GM23248 (cell line): ENCODE measurements at regions not wholly inside any gene's neighbourhood (a gene's known extent, or its start where the extent isn't known, plus 50 kb on each side); places are given as distances from the start of the nearest gene placed in this dataset.
A peak's percentile ranks its signal among the peaks of the same experiment; 100 is the strongest.

ENCODE experiments used
- DNase-seq: peaks from one replicate; pipeline ENCODE4 v3.0.0-alpha.2; 2015
- H2AFZ ChIP-seq: fragments of 200-600 bp; sonication (generic); 2 replicates; pipeline ENCODE4 v1.6.1; 2016; ENCODE audit warnings: antibody characterized with exemption
- H3F3A ChIP-seq: fragments of 200-600 bp; sonication (generic); 2 replicates; pipeline ENCODE4 v1.6.1; 2016; ENCODE audit warnings: mild to moderate bottlenecking, antibody characterized with exemption, mixed run types; ENCODE audit not compliant: insufficient read depth
- H3K27ac ChIP-seq: fragments of 200-600 bp; sonication (generic); 2 replicates; pipeline ENCODE4 v1.5.1; 2016; ENCODE audit warnings: mild to moderate bottlenecking
- H3K27me3 ChIP-seq: fragments of 200-600 bp; sonication (generic); replicated peaks from 2 replicates; pipeline ENCODE4 v1.6.1; 2016; ENCODE audit warnings: mild to moderate bottlenecking; ENCODE audit not compliant: insufficient read depth
- H3K36me3 ChIP-seq: fragments of 200-600 bp; sonication (generic); 2 replicates; pipeline ENCODE4 v1.6.1; 2016; ENCODE audit warnings: low read depth, mild to moderate bottlenecking
- H3K4me1 ChIP-seq: fragments of 200-600 bp; sonication (generic); 2 replicates; pipeline ENCODE4 v1.6.1; 2016; ENCODE audit warnings: mild to moderate bottlenecking; ENCODE audit not compliant: insufficient read depth
- H3K4me2 ChIP-seq: fragments of 200-600 bp; sonication (generic); one replicate; pipeline ENCODE4 v1.6.1; 2016; ENCODE audit warnings: mild to moderate bottlenecking; ENCODE audit not compliant: unreplicated experiment
- H3K4me3 ChIP-seq: fragments of 200-600 bp; sonication (generic); 2 replicates; pipeline ENCODE4 v1.5.1; 2016; ENCODE audit warnings: mild to moderate bottlenecking
- H3K79me2 ChIP-seq: fragments of 200-600 bp; sonication (generic); 2 replicates; pipeline ENCODE4 v1.6.1; 2016; ENCODE audit warnings: mild to moderate bottlenecking; ENCODE audit not compliant: insufficient read depth
- H3K9ac ChIP-seq: fragments of 200-600 bp; sonication (generic); 2 replicates; pipeline ENCODE4 v1.6.1; 2016; ENCODE audit warnings: mild to moderate bottlenecking
- H3K9me2 ChIP-seq: fragments of 200-600 bp; sonication (generic); 2 replicates; pipeline ENCODE4 v1.6.1; 2016; ENCODE audit warnings: mixed run types, mild to moderate bottlenecking, moderate library complexity; ENCODE audit not compliant: insufficient read depth
- H3K9me3 ChIP-seq: fragments of 200-600 bp; sonication (generic); one replicate; pipeline ENCODE4 v1.6.1; 2017; ENCODE audit warnings: low read depth
- H4K20me1 ChIP-seq: fragments of 200-600 bp; sonication (generic); 2 replicates; pipeline ENCODE4 v1.6.0; 2016; ENCODE audit not compliant: insufficient read depth
- EZH2 ChIP-seq: fragments of 200-600 bp; sonication (generic); IDR thresholded peaks from 2 replicates; pipeline ENCODE4 v1.6.1; 2018; ENCODE audit warnings: antibody characterized with exemption, mild to moderate bottlenecking; ENCODE audit not compliant: insufficient read depth, poor library complexity, severe bottlenecking
- EZH2phosphoT487 ChIP-seq: fragments of 200-600 bp; sonication (generic); IDR thresholded peaks from 2 replicates; pipeline ENCODE4 v1.6.1; 2018; ENCODE audit warnings: antibody characterized with exemption, moderate library complexity, mild to moderate bottlenecking, low read depth; ENCODE audit not compliant: insufficient read depth
- WGBS, 2 experiments: methylation state at CpG; one replicate each; pipeline ENCODE4 v1.1.6; 2015 to 2017; ENCODE audit warnings: low lambda C conversion rate in 2 of 2, low coverage in 1 of 2; ENCODE audit errors: missing lambda C conversion rate in 2 of 2; 5-methylcytosine and 5-hydroxymethylcytosine counted together
- in situ Hi-C: fragments of 300-500 bp; cut with MboI; formaldehyde crosslinking; loops from 2 replicates; pipeline ENCODE4 v1.15.0; 2020

DNA sequence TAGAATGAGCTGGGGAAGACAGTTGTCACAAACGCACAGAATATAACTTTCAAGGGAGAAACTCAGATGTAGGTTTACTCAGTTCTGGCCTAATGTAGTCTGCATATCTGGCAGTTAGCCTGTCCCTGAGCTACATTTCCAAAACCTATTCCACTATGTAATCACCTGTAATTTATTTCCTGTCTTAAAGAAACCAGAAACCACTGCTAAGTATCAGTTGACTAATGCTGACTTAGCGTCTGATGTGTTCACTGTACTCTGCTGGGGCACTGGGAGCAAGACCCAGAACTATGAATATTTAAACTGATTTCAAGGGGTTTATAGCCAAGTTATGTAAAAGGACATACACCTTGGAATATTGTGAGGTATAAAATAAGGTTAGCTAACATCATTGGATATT is 1995.2 kb upstream of the PIK3C3 start:
- no peaks in the 10 kb centered on the region for H3K27me3 ChIP-seq
- H3K4me3 ChIP-seq, result no peak overlapping the region
- peaks cover 13% of the 10 kb centered on the region for H3F3A ChIP-seq
- no peak overlapping the region for H3K27ac ChIP-seq
- H3K9me2 ChIP-seq, result no peaks in the 10 kb centered on the region
- no peaks in the 10 kb centered on the region for H3K9me3 ChIP-seq
- 52 to 53% methylated on average over 2 of the region's 2 CpGs for WGBS, 2 experiments
- DNase-seq, result peak; percentile 30
- no peak overlapping the region for H2AFZ ChIP-seq
- no peaks in the 10 kb centered on the region for H3K36me3 ChIP-seq
- no peaks in the 10 kb centered on the region for H4K20me1 ChIP-seq
- no peak for TF ChIP-seq EZH2phosphoT487
- TF ChIP-seq EZH2, result no peak
- no peak overlapping the region for H3K4me2 ChIP-seq
- in situ Hi-C loops, result no loop called here
- H3K79me2 ChIP-seq, result no peaks in the 10 kb centered on the region
- H3K9ac ChIP-seq, result no peak overlapping the region
- H3K4me1 ChIP-seq, result peaks cover 25% of the 10 kb centered on the region

DNA sequence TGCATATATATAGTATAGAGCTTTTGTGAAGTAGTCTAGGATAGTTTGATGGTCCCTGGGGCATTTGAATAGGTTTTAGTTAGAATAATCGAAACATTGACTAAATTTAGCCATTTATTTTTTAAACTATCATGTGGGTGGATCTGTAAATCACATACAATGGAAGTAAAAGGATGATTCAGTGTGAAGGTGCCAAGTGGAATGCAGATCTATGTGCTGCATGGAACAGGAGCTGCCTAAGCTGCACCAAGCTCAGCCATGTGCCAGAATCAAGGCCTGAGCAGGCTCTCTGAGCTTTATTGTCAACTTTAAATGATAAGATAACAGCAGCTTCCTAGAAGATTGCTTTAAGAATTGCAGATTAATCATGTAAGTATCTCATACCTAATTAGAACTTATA is 1996.2 kb upstream of the PIK3C3 start:
- WGBS, 2 experiments, result 36 to 38% methylated on average over 1 of the region's 1 CpG
- in situ Hi-C loops, result no loop called here
- no peak overlapping the region for H3K27ac ChIP-seq

DNA sequence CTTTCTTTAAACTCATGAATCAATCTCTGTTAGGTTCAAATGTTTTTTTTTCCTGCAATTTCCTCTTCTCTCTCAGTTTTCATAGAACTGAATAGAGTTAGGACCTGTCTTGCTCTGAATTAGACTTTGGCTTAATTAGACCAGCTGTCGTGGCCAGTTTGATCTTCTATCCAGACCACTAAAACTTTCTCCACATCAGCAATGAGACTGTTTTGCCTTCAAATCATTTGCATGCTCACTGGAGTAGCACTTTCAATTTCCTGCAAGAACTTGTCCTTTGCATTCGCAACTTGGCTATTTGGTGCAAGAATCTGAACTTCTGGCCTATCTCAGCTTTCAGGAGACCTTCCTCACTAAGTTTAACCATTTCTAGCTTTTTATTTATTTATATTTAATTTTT is 2002.2 kb upstream of the PIK3C3 start:
- H3K4me3 ChIP-seq, result no peak overlapping the region
- no peaks in the 10 kb centered on the region for H3K27me3 ChIP-seq
- no peak overlapping the region for H2AFZ ChIP-seq
- no peaks in the 10 kb centered on the region for H3K9me3 ChIP-seq
- H3K9me2 ChIP-seq, result no peaks in the 10 kb centered on the region
- H3F3A ChIP-seq, result peaks cover 23% of the 10 kb centered on the region
- no peak overlapping the region for H3K27ac ChIP-seq
- WGBS, 2 experiments, result 93 to 96% methylated on average over 2 of the region's 2 CpGs
- H3K36me3 ChIP-seq, result no peaks in the 10 kb centered on the region
- no peaks in the 10 kb centered on the region for H4K20me1 ChIP-seq
- no peak overlapping the region for H3K4me2 ChIP-seq
- H3K4me1 ChIP-seq, result peaks cover 22% of the 10 kb centered on the region
- in situ Hi-C loops, result no loop called here
- no peaks in the 10 kb centered on the region for H3K79me2 ChIP-seq
- DNase-seq, result no peak
- no peak overlapping the region for H3K9ac ChIP-seq
- TF ChIP-seq EZH2phosphoT487 (no peak), EZH2 (no peak)

More for the DNA sequence above, 1996.2 kb upstream of the PIK3C3 start:
- Histone ChIP-seq H2AFZ (no peak overlapping the region), H3K4me1 (peaks cover 25% of the 10 kb centered on the region), H3K9me2 (no peaks in the 10 kb centered on the region), H4K20me1 (no peaks in the 10 kb centered on the region), H3F3A (peaks cover 13% of the 10 kb centered on the region), H3K9ac (no peak overlapping the region), H3K4me3 (no peak overlapping the region), H3K4me2 (no peak overlapping the region), H3K9me3 (no peaks in the 10 kb centered on the region), H3K36me3 (no peaks in the 10 kb centered on the region), H3K27me3 (no peaks in the 10 kb centered on the region), H3K79me2 (no peaks in the 10 kb centered on the region)
- peak; percentile 16 for DNase-seq
- TF ChIP-seq EZH2, result no peak
- TF ChIP-seq EZH2phosphoT487, result no peak

DNA sequence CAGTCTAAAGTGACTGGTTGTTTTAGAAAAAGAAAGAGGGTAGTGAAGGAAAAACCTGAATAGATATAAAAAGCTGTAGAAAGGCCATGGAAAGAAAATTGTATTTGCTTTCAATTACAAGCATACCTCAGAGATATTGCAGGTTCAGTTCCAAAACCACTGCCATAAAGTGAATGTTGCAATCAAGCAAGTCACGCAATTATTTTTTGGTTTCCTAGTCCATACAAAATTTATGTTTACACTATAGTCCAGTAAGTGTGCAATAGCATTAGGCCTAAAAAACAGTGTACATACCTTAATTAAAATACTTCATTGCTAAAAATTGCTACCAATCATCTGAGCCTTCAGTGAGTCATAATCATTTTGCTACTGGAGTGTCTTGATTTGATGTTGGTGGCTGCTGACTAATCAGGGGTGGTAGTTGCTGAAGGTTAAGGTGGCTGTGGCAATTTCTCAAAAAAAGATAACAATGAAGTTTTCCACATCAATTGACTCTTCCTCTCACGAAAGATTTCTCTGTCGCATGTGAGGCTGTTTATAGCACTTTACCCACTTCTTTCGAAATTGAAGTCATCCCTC is 2003.8 kb upstream of the PIK3C3 start:
- Histone ChIP-seq H4K20me1 (no peaks in the 10 kb centered on the region), H3F3A (peaks cover 35% of the 10 kb centered on the region), H3K4me3 (no peak overlapping the region), H3K27ac (peak overlapping the region; percentile 43), H3K27me3 (no peaks in the 10 kb centered on the region), H3K9me2 (no peaks in the 10 kb centered on the region), H3K79me2 (no peaks in the 10 kb centered on the region), H3K9me3 (no peaks in the 10 kb centered on the region), H3K4me1 (peaks cover 36% of the 10 kb centered on the region), H2AFZ (no peak overlapping the region), H3K4me2 (peak overlapping the region; percentile 4), H3K36me3 (no peaks in the 10 kb centered on the region), H3K9ac (no peak overlapping the region)
- TF ChIP-seq EZH2phosphoT487, result no peak
- no peak for TF ChIP-seq EZH2
- in situ Hi-C loops, result no loop called here
- WGBS, 2 experiments, result 13 to 14% methylated on average over 4 of the region's 4 CpGs
- peak; percentile 72 for DNase-seq

- TF ChIP-seq EZH2 (no peak), EZH2phosphoT487 (no peak)
- H3K27ac ChIP-seq, result peak overlapping the region; percentile 62
- H3K4me1 ChIP-seq, result peaks cover 35% of the 10 kb centered on the region
- H3K9ac ChIP-seq, result no peak overlapping the region
- H3K79me2 ChIP-seq, result no peaks in the 10 kb centered on the region
- in situ Hi-C loops, result no loop called here
- H4K20me1 ChIP-seq, result no peaks in the 10 kb centered on the region
- DNase-seq, result peak; percentile 88
- H2AFZ ChIP-seq, result no peak overlapping the region
- no peaks in the 10 kb centered on the region for H3K9me2 ChIP-seq
- H3K27me3 ChIP-seq, result no peaks in the 10 kb centered on the region
- no peaks in the 10 kb centered on the region for H3K9me3 ChIP-seq
- H3K4me2 ChIP-seq, result peak overlapping the region; percentile 56
- peaks cover 24% of the 10 kb centered on the region for H3F3A ChIP-seq
- no peaks in the 10 kb centered on the region for H3K36me3 ChIP-seq
- H3K4me3 ChIP-seq, result no peak overlapping the region
Measured at GRCh38 chr18:39946623-39947061, 2008.4 kb upstream of the PIK3C3 start.
